Uterus (tissue), 3 donors: ENCODE measurements at regions not wholly inside any gene's neighbourhood (a gene's known extent, or its start where the extent isn't known, plus 50 kb on each side); places are given as distances from the start of the nearest gene placed in this dataset.

Source experiments
- DNase-seq, 2 donors: peaks; one replicate each; pipeline ENCODE4 v3.0.0-alpha.2; 2019 to 2020
- H3K27ac ChIP-seq, 2 donors: fragments of 200-600 bp; sonication (generic); 1 replicate in 1 of 2; 2 replicates in 1 of 2; pipeline ENCODE4 v1.5.1; 2016 to 2018
- H3K27me3 ChIP-seq, 2 donors: fragments of 200-600 bp; sonication (generic); one replicate each; pipeline ENCODE4 v1.5.1; 2018 to 2019; ENCODE audit warnings: control low read depth in 1 of 2
- H3K36me3 ChIP-seq, 2 donors: fragments of 200-600 bp; sonication (generic); one replicate each; pipeline ENCODE4 v1.5.1; 2019; ENCODE audit warnings: control low read depth in 1 of 2
- H3K4me1 ChIP-seq, 2 donors: fragments of 200-600 bp; sonication (generic); one replicate each; pipeline ENCODE4 v1.5.1; 2018 to 2019; ENCODE audit warnings: control low read depth in 1 of 2
- H3K4me3 ChIP-seq, 2 donors: fragments of 200-600 bp; sonication (generic); 1 replicate in 1 of 2; 2 replicates in 1 of 2; pipeline ENCODE4 v1.5.1; 2018 to 2019; ENCODE audit warnings: mild to moderate bottlenecking in 1 of 2
- H3K9me3 ChIP-seq, 2 donors: fragments of 200-600 bp; sonication (generic); one replicate each; pipeline ENCODE4 v1.5.1; 2019; ENCODE audit warnings: control low read depth in 1 of 2
- POLR2A ChIP-seq, 2 donors: fragments of 450-650 bp; IDR thresholded peaks; one replicate each; pipeline ENCODE4 v1.6.1; 2016; ENCODE audit warnings: antibody characterized with exemption in 2 of 2, mild to moderate bottlenecking in 1 of 2, moderate library complexity in 1 of 2
- intact Hi-C: fragments of 100-400 bp; cut with DNase I; formaldehyde crosslinking; loops from one replicate; pipeline ENCODE4 v1.15.1; 2023; ENCODE audit warnings: low total_unique reads
- TF ChIP-seq, protein P1 (sequence below), 4 experiments: fragments of 200-600 bp in 2 of 4; fragments of 450-650 bp in 2 of 4; sonication (generic) in 2 of 4; IDR thresholded peaks; one replicate each; pipeline ENCODE4 v1.5.1; 2016 to 2019; ENCODE audit warnings: antibody characterized with exemption in 4 of 4, mild to moderate bottlenecking in 2 of 4, moderate library complexity in 1 of 4
- donor health status: DM: yes; HTN: yes; CAD: no.

DNA sequence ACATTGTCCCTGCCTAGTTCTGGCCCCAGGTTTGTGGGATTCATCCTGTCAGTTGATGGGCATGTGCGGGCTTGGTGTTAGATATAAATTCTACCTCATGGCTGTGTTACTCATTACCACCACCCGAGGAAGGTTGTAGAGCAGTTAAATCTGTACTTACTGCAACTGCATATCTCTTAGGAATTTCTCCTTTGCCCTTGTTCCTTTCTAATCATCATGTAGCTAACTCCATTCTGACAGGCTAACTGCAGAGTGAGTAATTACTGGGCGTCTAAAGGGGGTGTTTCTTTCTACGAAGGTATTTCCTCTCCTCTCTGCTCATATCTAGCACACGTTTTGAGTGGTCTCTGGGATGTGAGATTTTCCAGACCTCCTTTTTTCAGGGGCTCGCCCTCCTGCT is 1076.7 kb downstream of the TMTC2 start:
- Histone ChIP-seq H3K36me3 (no peaks in the 10 kb centered on the region), H3K9me3 (no peaks in the 10 kb centered on the region), H3K4me1 (no peaks in the 10 kb centered on the region), H3K4me3 (no peak overlapping the region), H3K27me3 (no peaks in the 10 kb centered on the region), H3K27ac (no peak overlapping the region)
- TF ChIP-seq, protein P1, sequence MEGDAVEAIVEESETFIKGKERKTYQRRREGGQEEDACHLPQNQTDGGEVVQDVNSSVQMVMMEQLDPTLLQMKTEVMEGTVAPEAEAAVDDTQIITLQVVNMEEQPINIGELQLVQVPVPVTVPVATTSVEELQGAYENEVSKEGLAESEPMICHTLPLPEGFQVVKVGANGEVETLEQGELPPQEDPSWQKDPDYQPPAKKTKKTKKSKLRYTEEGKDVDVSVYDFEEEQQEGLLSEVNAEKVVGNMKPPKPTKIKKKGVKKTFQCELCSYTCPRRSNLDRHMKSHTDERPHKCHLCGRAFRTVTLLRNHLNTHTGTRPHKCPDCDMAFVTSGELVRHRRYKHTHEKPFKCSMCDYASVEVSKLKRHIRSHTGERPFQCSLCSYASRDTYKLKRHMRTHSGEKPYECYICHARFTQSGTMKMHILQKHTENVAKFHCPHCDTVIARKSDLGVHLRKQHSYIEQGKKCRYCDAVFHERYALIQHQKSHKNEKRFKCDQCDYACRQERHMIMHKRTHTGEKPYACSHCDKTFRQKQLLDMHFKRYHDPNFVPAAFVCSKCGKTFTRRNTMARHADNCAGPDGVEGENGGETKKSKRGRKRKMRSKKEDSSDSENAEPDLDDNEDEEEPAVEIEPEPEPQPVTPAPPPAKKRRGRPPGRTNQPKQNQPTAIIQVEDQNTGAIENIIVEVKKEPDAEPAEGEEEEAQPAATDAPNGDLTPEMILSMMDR (IDR thresholded peaks at IDR 0.05) = no peak
- no peak for TF ChIP-seq POLR2A (IDR thresholded peaks at IDR 0.05)
- intact Hi-C loops = no loop called here
- DNase-seq = no peak

- H3K36me3 ChIP-seq = no peaks in the 10 kb centered on the region
- H3K27ac ChIP-seq = no peak overlapping the region
- no peak overlapping the region for H3K4me3 ChIP-seq
- H3K27me3 ChIP-seq = no peaks in the 10 kb centered on the region
- H3K4me1 ChIP-seq = no peaks in the 10 kb centered on the region
- intact Hi-C loops = no loop called here
- no peaks in the 10 kb centered on the region for H3K9me3 ChIP-seq
- TF ChIP-seq POLR2A (IDR thresholded peaks at IDR 0.05) = no peak
- TF ChIP-seq, protein P1 (IDR thresholded peaks at IDR 0.05) = no peak
- DNase-seq = no peak
These were observed 1073.2 kb downstream of the TMTC2 start for GRCh38 chr12:83759906-83760305.

DNA sequence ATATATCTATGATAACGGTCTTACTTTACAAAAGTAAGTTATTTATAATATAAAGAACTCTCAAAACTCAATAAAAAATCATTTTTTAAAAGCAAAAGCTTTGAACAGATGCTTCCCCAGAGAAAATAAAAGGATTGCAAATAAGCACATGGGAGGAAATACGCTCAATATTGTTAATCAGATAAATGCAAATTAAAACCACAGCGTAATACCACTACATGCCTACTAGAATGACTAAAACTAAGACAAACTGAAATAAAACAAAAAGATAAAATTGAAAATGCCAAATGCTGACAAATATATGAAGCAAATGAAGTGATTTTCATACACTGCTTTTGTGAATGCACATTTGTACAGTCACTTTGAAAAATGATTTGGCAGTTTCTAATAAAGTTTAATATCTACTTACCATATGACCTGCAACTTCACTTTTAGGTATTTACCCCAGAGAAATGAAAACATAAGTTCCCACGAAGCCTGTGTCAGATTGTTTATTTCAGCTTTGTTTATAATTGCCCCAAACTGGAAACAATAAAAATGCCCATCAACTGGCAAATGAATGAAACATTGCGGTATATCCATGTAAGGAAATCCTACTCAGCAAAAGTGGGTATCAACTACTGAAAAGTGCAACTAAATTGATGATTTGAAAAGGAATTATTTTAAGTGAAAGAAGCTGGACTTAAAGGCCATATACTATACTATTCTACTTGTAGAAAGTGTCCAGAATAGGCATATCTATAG is 1072.4 kb downstream of the TMTC2 start:
- Histone ChIP-seq H3K36me3 (no peaks in the 10 kb centered on the region), H3K27ac (no peak overlapping the region), H3K4me1 (no peaks in the 10 kb centered on the region), H3K4me3 (no peak overlapping the region), H3K9me3 (no peaks in the 10 kb centered on the region), H3K27me3 (no peaks in the 10 kb centered on the region)
- TF ChIP-seq, protein P1 (IDR thresholded peaks at IDR 0.05) = no peak
- intact Hi-C loops = no loop called here
- no peak for DNase-seq

- Histone ChIP-seq H3K4me1 (no peaks in the 10 kb centered on the region), H3K27me3 (no peaks in the 10 kb centered on the region), H3K36me3 (no peaks in the 10 kb centered on the region), H3K27ac (no peak overlapping the region), H3K9me3 (no peaks in the 10 kb centered on the region), H3K4me3 (no peak overlapping the region)
- TF ChIP-seq, protein P1 (IDR thresholded peaks at IDR 0.05) = no peak
- TF ChIP-seq POLR2A (IDR thresholded peaks at IDR 0.05) = no peak
- intact Hi-C loops = no loop called here
- no peak for DNase-seq
These were observed 1067.2 kb downstream of the TMTC2 start for GRCh38 chr12:83753904-83754303.

DNA sequence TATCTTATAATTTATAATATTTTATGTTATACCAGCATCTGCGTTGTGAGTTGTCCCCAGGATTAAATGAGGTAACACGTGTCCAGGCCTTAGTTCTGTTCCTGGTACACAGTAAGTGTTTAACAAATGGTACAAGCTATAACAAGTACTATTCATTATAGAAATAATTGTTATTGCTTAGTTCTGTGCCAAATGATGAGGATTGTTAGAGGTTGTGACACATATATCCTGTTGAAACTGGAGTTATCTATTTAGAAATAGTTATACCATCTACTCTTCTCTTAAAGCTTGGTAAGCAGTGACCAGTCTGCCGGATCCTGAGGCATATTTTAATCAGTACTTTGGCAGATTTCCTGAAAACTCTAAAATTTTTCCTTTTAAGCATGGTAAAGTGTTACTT is 1066.5 kb downstream of the TMTC2 start:
- intact Hi-C loops = no loop called here
- no peak overlapping the region for H3K4me3 ChIP-seq
- no peak overlapping the region for H3K27ac ChIP-seq
- no peak for TF ChIP-seq POLR2A (IDR thresholded peaks at IDR 0.05)
- TF ChIP-seq, protein P1 (IDR thresholded peaks at IDR 0.05) = no peak
- no peaks in the 10 kb centered on the region for H3K4me1 ChIP-seq
- no peaks in the 10 kb centered on the region for H3K27me3 ChIP-seq
- no peaks in the 10 kb centered on the region for H3K36me3 ChIP-seq
- no peak for DNase-seq
- H3K9me3 ChIP-seq = no peaks in the 10 kb centered on the region
